ENCODE measurements at regions not wholly inside any gene's neighbourhood (a gene's known extent, or its start where the extent isn't known, plus 50 kb on each side); places are given as distances from the start of the nearest gene placed in this dataset.
"Not testable (repeated sequence)": the region's sequence is repeated elsewhere in the genome, so short reads cannot be mapped to it uniquely, and the experiment has no call there.

GRCh38 chr5:36536616-36537005 is 69.8 kb upstream of the SLC1A3 start:
- DNase-seq = no peak
- Histone ChIP-seq H3K4me3 (no peak overlapping the region), H3K27me3 (no peaks in the 10 kb centered on the region), H3K4me1 (peaks cover 14 to 17% of the 10 kb centered on the region in 2 donors), H3K27ac (peak overlapping the region in 1 of 4 donors; percentile 66), H3K36me3 (no peaks in the 10 kb centered on the region), H3K9me3 (no peaks in the 10 kb centered on the region)
- in situ Hi-C loops (cut with MboI; ENCODE audit: low sequenced_read_pairs in 4 of 4) (no loop called here), intact Hi-C loops (cut with DNase I; ENCODE audit: low total_unique reads) (no loop called here)
- ATAC-seq = no peak
- no peak for TF ChIP-seq POLR2A (IDR thresholded peaks at IDR 0.05)
- no peak for TF ChIP-seq CTCF (IDR thresholded peaks at IDR 0.05 in 4 of 5, conservative IDR thresholded peaks at IDR 0.05 in 1 of 5)

- ATAC-seq = no peak
- in situ Hi-C loops (cut with MboI; ENCODE audit: low sequenced_read_pairs in 4 of 4) = no loop called here
These were observed 68.7 kb upstream of the SLC1A3 start for GRCh38 chr5:36537724-36538123.

GRCh38 chr5:36552651-36553393 is 53.6 kb upstream of the SLC1A3 start:
- H3K27ac ChIP-seq = no peak overlapping the region
- no peaks in the 10 kb centered on the region for H3K4me1 ChIP-seq
- ATAC-seq (no peak), DNase-seq (no peak)
- no peak overlapping the region for H3K4me3 ChIP-seq
- in situ Hi-C loops (cut with MboI; ENCODE audit: low sequenced_read_pairs in 4 of 4) = no loop called here
- no peak for TF ChIP-seq CTCF (IDR thresholded peaks at IDR 0.05 in 4 of 5, conservative IDR thresholded peaks at IDR 0.05 in 1 of 5)
- no peak for TF ChIP-seq POLR2A (IDR thresholded peaks at IDR 0.05)
- intact Hi-C loops (cut with DNase I; ENCODE audit: low total_unique reads) = no loop called here
- H3K9me3 ChIP-seq = no peaks in the 10 kb centered on the region
- H3K27me3 ChIP-seq = no peaks in the 10 kb centered on the region
- no peaks in the 10 kb centered on the region for H3K36me3 ChIP-seq

More at GRCh38 chr5:36537724-36538123, 68.7 kb upstream of the SLC1A3 start:
- Histone ChIP-seq H3K9me3 (no peaks in the 10 kb centered on the region), H3K4me3 (no peak overlapping the region), H3K36me3 (no peaks in the 10 kb centered on the region), H3K4me1 (peaks cover 14 to 17% of the 10 kb centered on the region in 2 donors), H3K27ac (no peak overlapping the region), H3K27me3 (no peaks in the 10 kb centered on the region)
- intact Hi-C loops (cut with DNase I; ENCODE audit: low total_unique reads) = no loop called here
- DNase-seq = no peak
- TF ChIP-seq CTCF (IDR thresholded peaks at IDR 0.05 in 4 of 5, conservative IDR thresholded peaks at IDR 0.05 in 1 of 5) = no peak
- TF ChIP-seq POLR2A (IDR thresholded peaks at IDR 0.05) = no peak

- H3K36me3 ChIP-seq; H3K4me1 ChIP-seq; H3K27ac ChIP-seq; in situ Hi-C loops (cut with MboI; ENCODE audit: low sequenced_read_pairs in 4 of 4); intact Hi-C loops (cut with DNase I; ENCODE audit: low total_unique reads); H3K4me3 ChIP-seq; H3K9me3 ChIP-seq; ATAC-seq; H3K27me3 ChIP-seq; DNase-seq: not testable (repeated sequence)
These were observed 51.4 kb upstream of the SLC1A3 start for GRCh38 chr5:36555035-36555434.
